ENCODE measurements at regions not wholly inside any gene's neighbourhood (a gene's known extent, or its start where the extent isn't known, plus 50 kb on each side); places are given as distances from the start of the nearest gene placed in this dataset.

- TF ChIP-seq TAF1 (IDR thresholded peaks at IDR 0.05; ENCODE audit: borderline replicate concordance, low read depth, low read length) (no peak), POLR2A (IDR thresholded peaks at IDR 0.05; ENCODE audit: low read depth, low read length) (no peak), POLR2AphosphoS5 (IDR thresholded peaks at IDR 0.05; ENCODE audit: low read depth, low read length) (no peak)
Measured at GRCh38 chr12:92299344-92299743, 153.7 kb upstream of the BTG1 start.
